ENCODE measurements at regions not wholly inside any gene's neighbourhood (a gene's known extent, or its start where the extent isn't known, plus 50 kb on each side); places are given as distances from the start of the nearest gene placed in this dataset.

DNA sequence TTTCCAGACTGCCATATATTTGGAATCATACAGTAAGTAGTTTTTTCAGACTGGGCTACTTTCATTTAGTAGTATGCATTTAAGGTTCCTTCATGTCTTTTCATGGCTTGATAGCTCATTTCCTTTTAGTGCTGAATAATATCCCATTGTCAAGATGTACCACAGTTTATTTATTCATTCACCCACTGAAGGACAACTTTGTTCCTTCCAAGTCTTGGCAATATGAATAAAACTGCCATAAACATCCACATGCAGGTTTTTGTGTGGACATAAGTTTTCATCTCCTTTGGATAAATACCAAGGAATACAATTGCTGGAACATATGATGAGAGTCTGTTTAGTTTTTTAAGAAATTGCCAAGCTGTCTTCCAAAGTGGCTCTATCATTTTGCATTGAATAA lies 366.4 kb upstream of the NFIA start:
- TF ChIP-seq, protein P1, sequence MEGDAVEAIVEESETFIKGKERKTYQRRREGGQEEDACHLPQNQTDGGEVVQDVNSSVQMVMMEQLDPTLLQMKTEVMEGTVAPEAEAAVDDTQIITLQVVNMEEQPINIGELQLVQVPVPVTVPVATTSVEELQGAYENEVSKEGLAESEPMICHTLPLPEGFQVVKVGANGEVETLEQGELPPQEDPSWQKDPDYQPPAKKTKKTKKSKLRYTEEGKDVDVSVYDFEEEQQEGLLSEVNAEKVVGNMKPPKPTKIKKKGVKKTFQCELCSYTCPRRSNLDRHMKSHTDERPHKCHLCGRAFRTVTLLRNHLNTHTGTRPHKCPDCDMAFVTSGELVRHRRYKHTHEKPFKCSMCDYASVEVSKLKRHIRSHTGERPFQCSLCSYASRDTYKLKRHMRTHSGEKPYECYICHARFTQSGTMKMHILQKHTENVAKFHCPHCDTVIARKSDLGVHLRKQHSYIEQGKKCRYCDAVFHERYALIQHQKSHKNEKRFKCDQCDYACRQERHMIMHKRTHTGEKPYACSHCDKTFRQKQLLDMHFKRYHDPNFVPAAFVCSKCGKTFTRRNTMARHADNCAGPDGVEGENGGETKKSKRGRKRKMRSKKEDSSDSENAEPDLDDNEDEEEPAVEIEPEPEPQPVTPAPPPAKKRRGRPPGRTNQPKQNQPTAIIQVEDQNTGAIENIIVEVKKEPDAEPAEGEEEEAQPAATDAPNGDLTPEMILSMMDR (IDR thresholded peaks at IDR 0.05): no peak
- DNase-seq: no peak
- intact Hi-C loops (cut with DNase I): no loop called here

DNA sequence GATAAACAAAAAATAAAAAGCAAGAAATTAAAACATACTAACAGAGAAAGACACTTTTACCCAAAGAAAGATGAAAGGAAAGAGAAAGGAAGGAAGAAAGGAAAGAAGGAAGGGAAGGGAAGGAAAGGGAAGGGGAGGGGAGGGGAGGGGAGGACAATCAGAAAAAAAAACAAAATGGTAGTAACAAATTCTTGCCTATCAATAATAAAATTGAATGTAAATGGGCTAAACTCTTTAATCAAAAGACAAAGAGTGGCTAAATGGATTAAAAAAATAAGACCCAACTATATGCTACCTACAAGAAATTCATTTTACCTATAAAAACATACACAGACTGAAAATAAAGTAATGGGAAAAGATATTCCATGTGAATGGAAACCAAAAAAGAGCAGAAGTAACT lies 372.9 kb upstream of the NFIA start:
- no peak for ATAC-seq
- intact Hi-C loops (cut with DNase I): no loop called here

More for the DNA sequence above, 366.4 kb upstream of the NFIA start:
- ATAC-seq: no peak
- Histone ChIP-seq H3K4me3 (no peak overlapping the region), H3K4me1 (no peaks in the 10 kb centered on the region), H3K27me3 (no peaks in the 10 kb centered on the region), H3K27ac (no peak overlapping the region), H3K36me3 (no peaks in the 10 kb centered on the region), H3K9me3 (peaks cover 0 to 7% of the 10 kb centered on the region in 2 donors)

DNA sequence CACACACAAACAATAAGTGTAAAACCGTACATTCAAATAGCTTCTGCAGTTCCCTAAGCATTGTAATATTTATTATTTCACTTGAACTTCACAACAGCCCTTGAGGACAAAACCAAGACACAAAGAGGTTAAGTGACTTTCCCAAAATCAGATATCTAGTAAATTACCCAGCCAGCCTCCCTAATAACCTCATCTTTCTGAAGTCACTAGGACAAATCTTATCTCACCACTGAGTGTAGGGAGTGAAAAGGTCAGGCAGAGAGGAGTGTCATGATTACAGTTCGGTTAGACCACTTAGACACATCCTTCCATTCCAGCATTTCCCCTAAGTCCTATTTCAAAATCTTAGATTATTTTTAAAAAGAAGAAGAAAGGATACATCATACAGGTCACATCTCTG lies 377.3 kb upstream of the NFIA start:
- intact Hi-C loops (cut with DNase I): no loop called here
- no peaks in the 10 kb centered on the region for H3K9me3 ChIP-seq
- no peak for ATAC-seq

More for the DNA sequence above, 372.9 kb upstream of the NFIA start:
- Histone ChIP-seq H3K4me3 (no peak overlapping the region), H3K27ac (no peak overlapping the region), H3K9me3 (peaks cover 0 to 8% of the 10 kb centered on the region in 2 donors), H3K27me3 (no peaks in the 10 kb centered on the region), H3K4me1 (no peaks in the 10 kb centered on the region), H3K36me3 (no peaks in the 10 kb centered on the region)
- DNase-seq: no peak
- TF ChIP-seq, protein P1 (IDR thresholded peaks at IDR 0.05): no peak

DNA sequence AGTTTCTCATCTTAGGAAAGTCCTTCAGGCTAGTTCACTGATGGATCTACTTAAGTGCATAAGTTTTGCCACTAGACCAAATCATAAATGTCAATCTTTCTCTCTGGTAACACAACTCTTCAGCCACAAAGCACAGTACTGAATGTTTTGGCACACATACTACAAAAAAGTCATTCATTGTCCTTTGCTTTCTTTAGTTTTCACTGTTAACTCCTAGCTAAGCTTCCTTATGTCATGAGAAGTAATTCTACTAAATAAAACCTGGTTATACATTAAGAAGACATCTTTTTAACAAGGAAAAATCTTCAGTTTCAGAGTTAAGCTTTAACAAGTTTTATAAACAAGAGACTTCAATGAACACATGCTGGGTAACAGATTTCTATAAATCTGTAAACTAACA lies 379.2 kb upstream of the NFIA start:
- TF ChIP-seq, protein P1 (IDR thresholded peaks at IDR 0.05): no peak
- intact Hi-C loops (cut with DNase I): no loop called here
- Histone ChIP-seq H3K9me3 (no peaks in the 10 kb centered on the region), H3K4me1 (no peaks in the 10 kb centered on the region), H3K36me3 (no peaks in the 10 kb centered on the region), H3K4me3 (no peak overlapping the region), H3K27ac (no peak overlapping the region), H3K27me3 (no peaks in the 10 kb centered on the region)
- no peak for DNase-seq
- no peak for ATAC-seq

More for the DNA sequence above, 377.3 kb upstream of the NFIA start:
- no peak for DNase-seq
- TF ChIP-seq, protein P1 (IDR thresholded peaks at IDR 0.05): no peak
- no peaks in the 10 kb centered on the region for H3K27me3 ChIP-seq
- H3K36me3 ChIP-seq: no peaks in the 10 kb centered on the region
- H3K27ac ChIP-seq: no peak overlapping the region
- no peaks in the 10 kb centered on the region for H3K4me1 ChIP-seq
- H3K4me3 ChIP-seq: no peak overlapping the region

DNA sequence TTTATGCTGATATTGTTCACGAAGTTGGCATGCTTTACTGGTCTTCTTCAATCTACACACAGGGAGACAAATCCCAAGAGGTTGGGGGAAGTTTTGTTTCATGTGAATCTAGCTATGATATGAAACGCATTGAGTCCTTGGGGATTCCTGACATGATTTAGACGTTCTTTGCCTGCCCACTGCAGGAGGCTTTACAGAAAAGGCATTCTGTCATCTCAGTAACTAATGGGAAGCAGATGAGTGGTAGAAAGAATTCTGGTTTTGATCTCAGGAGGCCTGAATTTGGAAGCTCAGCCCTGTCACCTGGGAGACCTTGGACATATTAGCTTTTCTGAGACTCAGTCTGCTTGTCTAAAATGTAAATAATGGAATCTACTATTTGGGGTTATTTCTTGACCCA lies 383.0 kb upstream of the NFIA start:
- TF ChIP-seq, protein P1 (IDR thresholded peaks at IDR 0.05): no peak
- intact Hi-C loops (cut with DNase I): no loop called here
- ATAC-seq (no peak), DNase-seq (no peak)
- H3K27ac ChIP-seq: no peak overlapping the region
- H3K27me3 ChIP-seq: no peaks in the 10 kb centered on the region
- H3K9me3 ChIP-seq: no peaks in the 10 kb centered on the region
- no peak overlapping the region for H3K4me3 ChIP-seq
- H3K4me1 ChIP-seq: no peaks in the 10 kb centered on the region
- no peaks in the 10 kb centered on the region for H3K36me3 ChIP-seq

All from left lung (tissue), 4 donors.